K562 (cell line): ENCODE measurements at regions not wholly inside any gene's neighbourhood (a gene's known extent, or its start where the extent isn't known, plus 50 kb on each side); places are given as distances from the start of the nearest gene placed in this dataset.

Experiments
- ATAC-seq: fragments of 200-7000 bp; cut with Tn5 transposase; 3 replicates; pipeline ENCODE4 v1.9.1; 2020; ENCODE audit warnings: moderate library complexity
- BruUV-seq: library from RNA; stranded (reverse); fragments of 400-500 nt; replicated peaks from 2 replicates; lab custom pipeline; 2021; lab: Mats Ljungman, UMichigan
- CTCF ChIA-PET: fragments of 300-600 bp; formaldehyde crosslinking; extraction: SDS; loops from one replicate; lab custom pipeline; 2021; ENCODE audit warnings: low intra/inter-chr PET ratio; lab: Yijun Ruan, JAX
- POLR2A ChIA-PET: fragments of 300-600, 350-650 bp; sonication (Branson Sonifier 250); formaldehyde crosslinking; extraction: SDS; loops from one replicate; lab custom pipeline; 2021; ENCODE audit warnings: antibody characterized with exemption, inconsistent platforms; lab: Yijun Ruan, JAX
- DNase-seq, 4 experiments: peaks; one replicate each; pipeline versions ENCODE4 v3.0.0 to v3.0.0-alpha.2; 2011 to 2018; ENCODE audit warnings: low spot score in 3 of 4, mixed read lengths in 3 of 4; ENCODE audit errors: extremely low read depth in 1 of 4
- FAIRE-seq: peaks from 2 replicates; lab custom pipeline; 2011; peaks lifted over from hg19 to GRCh38; lab: Jason Lieb, UNC
- H2AFZ ChIP-seq: 2 replicates; pipeline ENCODE4 v1.6.0; 2011; ENCODE audit warnings: low read depth, low read length, control low read depth, inconsistent platforms
- H3K27ac ChIP-seq: fragments of 200-600 bp; 3 replicates; pipeline ENCODE4 v1.8.0; 2011; ENCODE audit warnings: low read depth, mild to moderate bottlenecking, control low read depth, inconsistent platforms, low read length, moderate library complexity, mixed read lengths; ENCODE audit errors: extremely low read depth
- H3K27me3 ChIP-seq, 2 experiments: fragments of 300-600 bp in 1 of 2; 2 replicates in 1 of 2; 3 replicates in 1 of 2; pipeline versions ENCODE4 v1.6.0 to v1.8.0; 2011; ENCODE audit warnings: inconsistent platforms in 2 of 2, low read length in 2 of 2, mild to moderate bottlenecking in 1 of 2, mixed read lengths in 1 of 2, moderate library complexity in 1 of 2; ENCODE audit not compliant: control insufficient read depth in 2 of 2, insufficient read depth in 2 of 2
- H3K36me3 ChIP-seq: fragments of 300-600 bp; 3 replicates; pipeline ENCODE4 v1.8.0; 2011; ENCODE audit warnings: mild to moderate bottlenecking, low read length, inconsistent platforms; ENCODE audit not compliant: control insufficient read depth, insufficient read depth
- H3K4me1 ChIP-seq, 2 experiments: fragments of 200-600 bp in 1 of 2; replicated peaks in 1 of 2; 2 replicates in 1 of 2; 3 replicates in 1 of 2; pipeline versions ENCODE4 v1.5.1 to v1.8.0; 2011; ENCODE audit warnings: inconsistent platforms in 2 of 2, low read length in 2 of 2, mild to moderate bottlenecking in 1 of 2, mixed read lengths in 1 of 2, moderate library complexity in 1 of 2; ENCODE audit not compliant: control insufficient read depth in 2 of 2, insufficient read depth in 2 of 2
- H3K4me2 ChIP-seq: 2 replicates; pipeline ENCODE4 v1.6.1; 2011; ENCODE audit warnings: low read length, control low read depth, inconsistent platforms, mixed read lengths; ENCODE audit not compliant: insufficient read depth
- H3K4me3 ChIP-seq: fragments of 200-600 bp; sonication (generic), shearing (Covaris generic); 2 replicates; pipeline ENCODE4 v1.5.1; 2016; ENCODE audit warnings: control low read depth, inconsistent platforms
- H3K79me2 ChIP-seq: fragments of 200-600 bp; 3 replicates; pipeline ENCODE4 v1.8.0; 2011; ENCODE audit warnings: low read length, inconsistent platforms; ENCODE audit not compliant: control insufficient read depth, insufficient read depth
- H3K9ac ChIP-seq, 2 experiments: 2 replicates each; pipeline versions ENCODE4 v1.6.0 to v1.6.1; 2011; ENCODE audit warnings: low read depth in 2 of 2, low read length in 2 of 2, control low read depth in 1 of 2, inconsistent platforms in 1 of 2, mild to moderate bottlenecking in 1 of 2, mixed read lengths in 1 of 2; ENCODE audit not compliant: insufficient read depth in 1 of 2
- H3K9me1 ChIP-seq: one replicate; pipeline ENCODE4 v1.6.0; 2011; ENCODE audit warnings: inconsistent platforms, mild to moderate bottlenecking, low read length, moderate library complexity; ENCODE audit not compliant: control insufficient read depth, insufficient read depth
- H3K9me3 ChIP-seq: replicated peaks from 2 replicates; pipeline ENCODE4 v1.5.1; 2011; ENCODE audit warnings: low read depth, low read length, inconsistent platforms; ENCODE audit not compliant: control insufficient read depth, insufficient read depth
- H4K20me1 ChIP-seq: replicated peaks from 2 replicates; pipeline ENCODE4 v1.6.1; 2011; ENCODE audit warnings: low read length, inconsistent platforms, mixed read lengths; ENCODE audit not compliant: control insufficient read depth, insufficient read depth
- NFE2 ChIP-seq: IDR thresholded peaks from 2 replicates; pipeline ENCODE4 v1.6.1; 2014; ENCODE audit warnings: antibody characterized with exemption, low read depth
- SIX5 ChIP-seq, 2 experiments: IDR thresholded peaks; 2 replicates each; pipeline ENCODE4 v1.6.1; 2011; ENCODE audit warnings: low read length in 2 of 2, borderline replicate concordance in 1 of 2, low read depth in 1 of 2, mild to moderate bottlenecking in 1 of 2, moderate library complexity in 1 of 2; ENCODE audit not compliant: insufficient read depth in 1 of 2
- TBP ChIP-seq: optimal IDR thresholded peaks from 2 replicates; pipeline ENCODE3; 2011; ENCODE audit warnings: low read depth, low read length, improper control_type of control experiment
- ZNF764 ChIP-seq: fragments of 250-450 bp; sonication (Bioruptor Pico); IDR thresholded peaks from 2 replicates; pipeline ENCODE4 v1.4.0; 2020; ENCODE audit warnings: low read depth, mild to moderate bottlenecking, moderate library complexity
- WGBS: fragments of 100-300 bp; shearing (Covaris generic); methylation state at CpG from one replicate; pipeline ENCODE4 v1.1.6; 2016; ENCODE audit warnings: low coverage, mixed read lengths; ENCODE audit not compliant: insufficient coverage; ENCODE audit errors: missing lambda C conversion rate; 5-methylcytosine and 5-hydroxymethylcytosine counted together
- in situ Hi-C: fragments of 300-500 bp; cut with MboI; formaldehyde crosslinking; loops from 4 replicates; pipeline ENCODE4 v1.15.0; 2018; ENCODE audit warnings: inconsistent platforms, mixed read lengths
- intact Hi-C: fragments of 100-400 bp; cut with micrococcal nuclease; formaldehyde crosslinking; loops from 2 replicates; pipeline ENCODE4 v1.14.2; 2022
- TF ChIP-seq, protein P1 (sequence below), 2 experiments: fragments of 450-650 bp; formaldehyde crosslinking in 1 of 2; IDR thresholded peaks; 2 replicates each; pipeline versions ENCODE4 v1.4.0 to v1.6.1; 2014 to 2020; ENCODE audit warnings: mild to moderate bottlenecking in 2 of 2, borderline replicate concordance in 1 of 2, low read depth in 1 of 2
- TF ChIP-seq, protein P2 (sequence below): fragments of 450-650 bp; IDR thresholded peaks from 2 replicates; pipeline ENCODE4 v1.6.1; 2017; ENCODE audit warnings: antibody characterized with exemption

DNA sequence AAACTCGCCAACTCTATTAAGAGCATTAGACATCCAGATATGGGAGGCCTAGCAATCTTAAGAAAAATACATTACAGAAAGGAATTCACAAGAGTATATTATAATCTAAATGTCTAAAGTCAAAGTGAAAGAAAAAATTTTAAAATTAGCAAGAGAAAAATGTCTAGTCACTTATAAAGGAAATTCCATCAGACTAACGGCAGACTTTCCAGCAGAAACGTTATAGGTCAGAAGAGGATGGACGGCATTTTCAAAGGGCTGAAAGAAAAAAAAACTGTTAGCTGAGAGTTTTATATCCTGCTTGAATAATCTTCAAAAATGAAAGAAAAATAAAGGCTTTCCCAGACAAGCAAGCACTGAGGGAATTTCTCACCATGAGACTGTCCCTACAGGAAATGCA is 269.0 kb downstream of the HDGFL1 start:
- in situ Hi-C loops, result no loop called here
- WGBS, result 0% methylated on average over 4 of the region's 4 CpGs
- DNase-seq, result no peak
- H4K20me1 ChIP-seq, result no peaks in the 10 kb centered on the region
- no peaks in the 10 kb centered on the region for H3K4me1 ChIP-seq
- intact Hi-C loops, result no loop called here
- no TSS peak for BruUV-seq
- H3K9me1 ChIP-seq, result no peaks in the 10 kb centered on the region
- POLR2A ChIA-PET, result no interaction called here
- TF ChIP-seq SIX5 (IDR thresholded peaks at IDR 0.05; ENCODE audit: borderline replicate concordance in 1 of 2, insufficient read depth in 1 of 2, low read depth in 1 of 2, low read length in 2 of 2) (no peak), NFE2 (0 out of 2 replicates have a peak, but pooled peaks have one; percentile 24)
- TF ChIP-seq, all 486 proteins: peak for 1
- H2AFZ ChIP-seq, result no peak overlapping the region
- no peak for ATAC-seq
- H3K36me3 ChIP-seq, result no peaks in the 10 kb centered on the region
- H3K4me3 ChIP-seq, result no peak overlapping the region
- no peak overlapping the region for H3K27ac ChIP-seq
- H3K27me3 ChIP-seq, result no peaks in the 10 kb centered on the region
- no peak for FAIRE-seq
- peaks cover 2% of the 10 kb centered on the region; the same call in 1 of the 2 replicates for H3K9me3 ChIP-seq
- no peaks in the 10 kb centered on the region for H3K79me2 ChIP-seq
- no peak overlapping the region for H3K9ac ChIP-seq
- no peak overlapping the region for H3K4me2 ChIP-seq
- CTCF ChIA-PET, result no interaction called here

DNA sequence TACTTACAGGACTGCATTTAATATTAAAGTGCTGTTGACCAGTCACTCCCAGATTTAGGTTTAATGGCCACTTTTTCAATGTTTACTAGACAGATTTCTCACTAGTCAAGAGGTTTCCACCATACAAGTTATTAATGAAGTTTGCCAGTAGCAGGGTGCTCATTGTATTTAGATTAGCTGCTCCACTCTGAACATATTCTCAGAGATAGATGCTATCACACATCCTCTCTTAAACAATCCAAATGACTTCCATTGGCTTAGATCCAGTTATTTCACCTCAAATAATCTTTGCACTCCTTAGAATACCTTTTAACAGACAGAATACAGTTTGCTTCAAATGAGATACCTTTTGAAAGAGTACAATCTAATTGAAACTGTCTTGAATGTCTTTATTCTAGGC is 276.1 kb downstream of the HDGFL1 start:
- intact Hi-C loops (no loop called here), in situ Hi-C loops (no loop called here)
- DNase-seq, result no peak
- Histone ChIP-seq H3K27me3 (no peaks in the 10 kb centered on the region), H3K27ac (no peak overlapping the region), H2AFZ (no peak overlapping the region), H3K4me3 (no peak overlapping the region), H3K9ac (no peak overlapping the region), H4K20me1 (no peaks in the 10 kb centered on the region), H3K36me3 (no peaks in the 10 kb centered on the region), H3K79me2 (no peaks in the 10 kb centered on the region), H3K9me1 (no peaks in the 10 kb centered on the region), H3K4me2 (no peak overlapping the region), H3K4me1 (no peaks in the 10 kb centered on the region), H3K9me3 (no peaks in the 10 kb centered on the region)
- ChIA-PET CTCF (no interaction called here), POLR2A (no interaction called here)
- no peak for FAIRE-seq
- no TSS peak for BruUV-seq
- no peak for ATAC-seq
- no peak for TF ChIP-seq ZNF764 (CRISPR knock-in tag)
- TF ChIP-seq, protein P1, sequence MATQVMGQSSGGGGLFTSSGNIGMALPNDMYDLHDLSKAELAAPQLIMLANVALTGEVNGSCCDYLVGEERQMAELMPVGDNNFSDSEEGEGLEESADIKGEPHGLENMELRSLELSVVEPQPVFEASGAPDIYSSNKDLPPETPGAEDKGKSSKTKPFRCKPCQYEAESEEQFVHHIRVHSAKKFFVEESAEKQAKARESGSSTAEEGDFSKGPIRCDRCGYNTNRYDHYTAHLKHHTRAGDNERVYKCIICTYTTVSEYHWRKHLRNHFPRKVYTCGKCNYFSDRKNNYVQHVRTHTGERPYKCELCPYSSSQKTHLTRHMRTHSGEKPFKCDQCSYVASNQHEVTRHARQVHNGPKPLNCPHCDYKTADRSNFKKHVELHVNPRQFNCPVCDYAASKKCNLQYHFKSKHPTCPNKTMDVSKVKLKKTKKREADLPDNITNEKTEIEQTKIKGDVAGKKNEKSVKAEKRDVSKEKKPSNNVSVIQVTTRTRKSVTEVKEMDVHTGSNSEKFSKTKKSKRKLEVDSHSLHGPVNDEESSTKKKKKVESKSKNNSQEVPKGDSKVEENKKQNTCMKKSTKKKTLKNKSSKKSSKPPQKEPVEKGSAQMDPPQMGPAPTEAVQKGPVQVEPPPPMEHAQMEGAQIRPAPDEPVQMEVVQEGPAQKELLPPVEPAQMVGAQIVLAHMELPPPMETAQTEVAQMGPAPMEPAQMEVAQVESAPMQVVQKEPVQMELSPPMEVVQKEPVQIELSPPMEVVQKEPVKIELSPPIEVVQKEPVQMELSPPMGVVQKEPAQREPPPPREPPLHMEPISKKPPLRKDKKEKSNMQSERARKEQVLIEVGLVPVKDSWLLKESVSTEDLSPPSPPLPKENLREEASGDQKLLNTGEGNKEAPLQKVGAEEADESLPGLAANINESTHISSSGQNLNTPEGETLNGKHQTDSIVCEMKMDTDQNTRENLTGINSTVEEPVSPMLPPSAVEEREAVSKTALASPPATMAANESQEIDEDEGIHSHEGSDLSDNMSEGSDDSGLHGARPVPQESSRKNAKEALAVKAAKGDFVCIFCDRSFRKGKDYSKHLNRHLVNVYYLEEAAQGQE (IDR thresholded peaks at IDR 0.05; ENCODE audit: borderline replicate concordance), result no peak
- TF ChIP-seq, protein P1 (CRISPR knock-in tag; IDR thresholded peaks at IDR 0.05; ENCODE audit: low read depth), result no peak
- TF ChIP-seq, protein P2, sequence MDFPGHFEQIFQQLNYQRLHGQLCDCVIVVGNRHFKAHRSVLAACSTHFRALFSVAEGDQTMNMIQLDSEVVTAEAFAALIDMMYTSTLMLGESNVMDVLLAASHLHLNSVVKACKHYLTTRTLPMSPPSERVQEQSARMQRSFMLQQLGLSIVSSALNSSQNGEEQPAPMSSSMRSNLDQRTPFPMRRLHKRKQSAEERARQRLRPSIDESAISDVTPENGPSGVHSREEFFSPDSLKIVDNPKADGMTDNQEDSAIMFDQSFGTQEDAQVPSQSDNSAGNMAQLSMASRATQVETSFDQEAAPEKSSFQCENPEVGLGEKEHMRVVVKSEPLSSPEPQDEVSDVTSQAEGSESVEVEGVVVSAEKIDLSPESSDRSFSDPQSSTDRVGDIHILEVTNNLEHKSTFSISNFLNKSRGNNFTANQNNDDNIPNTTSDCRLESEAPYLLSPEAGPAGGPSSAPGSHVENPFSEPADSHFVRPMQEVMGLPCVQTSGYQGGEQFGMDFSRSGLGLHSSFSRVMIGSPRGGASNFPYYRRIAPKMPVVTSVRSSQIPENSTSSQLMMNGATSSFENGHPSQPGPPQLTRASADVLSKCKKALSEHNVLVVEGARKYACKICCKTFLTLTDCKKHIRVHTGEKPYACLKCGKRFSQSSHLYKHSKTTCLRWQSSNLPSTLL, result no peak
- no peak for TF ChIP-seq TBP
